ELF-1 (cell line): ENCODE measurements at regions not wholly inside any gene's neighbourhood (a gene's known extent, or its start where the extent isn't known, plus 50 kb on each side); places are given as distances from the start of the nearest gene placed in this dataset.

ENCODE experiments used
- DNase-seq: peaks from one replicate; pipeline ENCODE4 v3.0.0-alpha.2; 2016; ENCODE audit warnings: low read depth, low spot score

- DNase-seq = no peak
Measured at GRCh38 chr2:157184161-157184895, 73.2 kb upstream of the GALNT5 start.

GRCh38 chr2:157185476-157186227 lies 71.9 kb upstream of the GALNT5 start:
- no peak for DNase-seq

GRCh38 chr2:157190151-157190550 lies 67.4 kb upstream of the GALNT5 start:
- DNase-seq = no peak

- DNase-seq = no peak
Measured at GRCh38 chr2:157191186-157191585, 66.3 kb upstream of the GALNT5 start.

- no peak for DNase-seq
Measured at GRCh38 chr2:157192445-157193423, 64.8 kb upstream of the GALNT5 start.

- no peak for DNase-seq
Measured at GRCh38 chr2:157193461-157193860, 64.0 kb upstream of the GALNT5 start.

GRCh38 chr2:157194097-157194688 lies 63.3 kb upstream of the GALNT5 start:
- DNase-seq = no peak

- DNase-seq = no peak
Measured at GRCh38 chr2:157194844-157195243, 62.7 kb upstream of the GALNT5 start.

- DNase-seq = no peak
Measured at GRCh38 chr2:157196956-157197355, 60.5 kb upstream of the GALNT5 start.

- no peak for DNase-seq
Measured at GRCh38 chr2:157197848-157198247, 59.7 kb upstream of the GALNT5 start.

- no peak for DNase-seq
Measured at GRCh38 chr2:157203651-157204050, 53.9 kb upstream of the GALNT5 start.

GRCh38 chr2:157204401-157204800 lies 53.1 kb upstream of the GALNT5 start:
- no peak for DNase-seq

GRCh38 chr2:157206916-157207315 lies 50.6 kb upstream of the GALNT5 start:
- no peak for DNase-seq
